Tibial nerve (tissue), 3 donors: ENCODE measurements at regions not wholly inside any gene's neighbourhood (a gene's known extent, or its start where the extent isn't known, plus 50 kb on each side); places are given as distances from the start of the nearest gene placed in this dataset.

Source experiments
- POLR2A ChIP-seq, 2 donors: fragments of 450-650 bp; IDR thresholded peaks; one replicate each; pipeline ENCODE4 v1.6.1; 2017; ENCODE audit warnings: antibody characterized with exemption in 2 of 2, mild to moderate bottlenecking in 2 of 2, moderate library complexity in 2 of 2
- TF ChIP-seq, protein P1 (sequence below), 5 experiments: fragments of 200-600 bp in 3 of 5; fragments of 450-650 bp in 2 of 5; sonication (generic) in 3 of 5; IDR thresholded peaks; one replicate each; pipeline ENCODE4 v1.5.1; 2016 to 2019; ENCODE audit warnings: antibody characterized with exemption in 5 of 5, mild to moderate bottlenecking in 3 of 5, moderate library complexity in 2 of 5

- TF ChIP-seq, protein P1, sequence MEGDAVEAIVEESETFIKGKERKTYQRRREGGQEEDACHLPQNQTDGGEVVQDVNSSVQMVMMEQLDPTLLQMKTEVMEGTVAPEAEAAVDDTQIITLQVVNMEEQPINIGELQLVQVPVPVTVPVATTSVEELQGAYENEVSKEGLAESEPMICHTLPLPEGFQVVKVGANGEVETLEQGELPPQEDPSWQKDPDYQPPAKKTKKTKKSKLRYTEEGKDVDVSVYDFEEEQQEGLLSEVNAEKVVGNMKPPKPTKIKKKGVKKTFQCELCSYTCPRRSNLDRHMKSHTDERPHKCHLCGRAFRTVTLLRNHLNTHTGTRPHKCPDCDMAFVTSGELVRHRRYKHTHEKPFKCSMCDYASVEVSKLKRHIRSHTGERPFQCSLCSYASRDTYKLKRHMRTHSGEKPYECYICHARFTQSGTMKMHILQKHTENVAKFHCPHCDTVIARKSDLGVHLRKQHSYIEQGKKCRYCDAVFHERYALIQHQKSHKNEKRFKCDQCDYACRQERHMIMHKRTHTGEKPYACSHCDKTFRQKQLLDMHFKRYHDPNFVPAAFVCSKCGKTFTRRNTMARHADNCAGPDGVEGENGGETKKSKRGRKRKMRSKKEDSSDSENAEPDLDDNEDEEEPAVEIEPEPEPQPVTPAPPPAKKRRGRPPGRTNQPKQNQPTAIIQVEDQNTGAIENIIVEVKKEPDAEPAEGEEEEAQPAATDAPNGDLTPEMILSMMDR (IDR thresholded peaks at IDR 0.05), result no peak
- TF ChIP-seq POLR2A (IDR thresholded peaks at IDR 0.05), result no peak
These were observed 95.1 kb upstream of the LCLAT1 start for GRCh38 chr2:30351949-30352348.
